GM19043 (cell line): ENCODE measurements at regions not wholly inside any gene's neighbourhood (a gene's known extent, or its start where the extent isn't known, plus 50 kb on each side); places are given as distances from the start of the nearest gene placed in this dataset.

ENCODE experiments used
- ATAC-seq: cut with Tn5 transposase; IDR thresholded peaks from one replicate; pipeline ENCODE4 v1.9.1; 2021; ENCODE audit warnings: low read depth; ENCODE audit not compliant: unreplicated experiment

DNA sequence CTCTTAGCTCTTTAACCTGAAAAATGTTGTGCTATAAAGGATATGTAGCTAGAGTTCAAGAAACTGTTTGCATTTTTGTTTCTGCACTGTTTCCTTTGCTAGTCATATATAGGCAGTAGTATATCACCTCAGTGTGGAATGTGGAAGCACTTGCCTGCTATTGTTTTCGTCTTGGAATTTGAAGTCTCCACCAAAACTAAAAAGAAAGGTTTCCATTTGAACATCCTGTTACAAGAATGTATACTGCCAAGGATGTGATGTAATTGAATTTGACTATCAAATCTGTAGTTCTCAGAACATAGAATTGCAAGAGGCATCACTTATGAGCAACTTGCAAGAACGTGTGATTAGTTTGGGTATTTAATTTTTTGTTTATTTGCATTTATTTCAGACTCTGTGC lies 51.1 kb upstream of the MEOX2 start:
- ATAC-seq: no peak
